ENCODE measurements at regions not wholly inside any gene's neighbourhood (a gene's known extent, or its start where the extent isn't known, plus 50 kb on each side); places are given as distances from the start of the nearest gene placed in this dataset.

DNA sequence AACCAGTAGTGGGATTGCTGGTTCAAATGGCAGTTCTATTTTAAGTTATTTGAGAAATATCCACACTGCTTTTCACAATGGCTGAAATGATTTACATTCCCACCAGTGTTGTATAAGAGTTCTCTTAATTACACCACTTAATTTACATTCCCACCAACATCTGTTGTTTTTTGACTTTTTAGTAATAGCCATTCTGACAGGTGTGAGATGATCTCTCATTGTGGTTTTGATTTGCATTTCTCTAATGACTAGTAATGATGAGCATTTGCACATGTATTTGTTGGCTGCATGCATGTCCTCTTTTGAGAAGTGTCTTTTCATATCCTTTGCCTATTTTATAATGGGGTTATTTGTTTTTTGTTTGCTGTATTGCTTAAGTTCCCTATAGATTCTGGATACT lies 688.3 kb downstream of the PRR16 start:
- TF ChIP-seq, protein P1, sequence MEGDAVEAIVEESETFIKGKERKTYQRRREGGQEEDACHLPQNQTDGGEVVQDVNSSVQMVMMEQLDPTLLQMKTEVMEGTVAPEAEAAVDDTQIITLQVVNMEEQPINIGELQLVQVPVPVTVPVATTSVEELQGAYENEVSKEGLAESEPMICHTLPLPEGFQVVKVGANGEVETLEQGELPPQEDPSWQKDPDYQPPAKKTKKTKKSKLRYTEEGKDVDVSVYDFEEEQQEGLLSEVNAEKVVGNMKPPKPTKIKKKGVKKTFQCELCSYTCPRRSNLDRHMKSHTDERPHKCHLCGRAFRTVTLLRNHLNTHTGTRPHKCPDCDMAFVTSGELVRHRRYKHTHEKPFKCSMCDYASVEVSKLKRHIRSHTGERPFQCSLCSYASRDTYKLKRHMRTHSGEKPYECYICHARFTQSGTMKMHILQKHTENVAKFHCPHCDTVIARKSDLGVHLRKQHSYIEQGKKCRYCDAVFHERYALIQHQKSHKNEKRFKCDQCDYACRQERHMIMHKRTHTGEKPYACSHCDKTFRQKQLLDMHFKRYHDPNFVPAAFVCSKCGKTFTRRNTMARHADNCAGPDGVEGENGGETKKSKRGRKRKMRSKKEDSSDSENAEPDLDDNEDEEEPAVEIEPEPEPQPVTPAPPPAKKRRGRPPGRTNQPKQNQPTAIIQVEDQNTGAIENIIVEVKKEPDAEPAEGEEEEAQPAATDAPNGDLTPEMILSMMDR (IDR thresholded peaks at IDR 0.05): no peak
- TF ChIP-seq POLR2A (IDR thresholded peaks at IDR 0.05): no peak

Data from testis (tissue), 2 donors.